ENCODE measurements at regions not wholly inside any gene's neighbourhood (a gene's known extent, or its start where the extent isn't known, plus 50 kb on each side); places are given as distances from the start of the nearest gene placed in this dataset.

GRCh38 chr12:9319842-9320173 is 111.6 kb upstream of the PZP start:
- TF ChIP-seq POLR2AphosphoS5 (IDR thresholded peaks at IDR 0.05; ENCODE audit: low read depth, low read length) (no peak), POLR2A (IDR thresholded peaks at IDR 0.05; ENCODE audit: low read depth, low read length) (no peak)
